GM19023 (cell line): ENCODE measurements at regions not wholly inside any gene's neighbourhood (a gene's known extent, or its start where the extent isn't known, plus 50 kb on each side); places are given as distances from the start of the nearest gene placed in this dataset.

Experiments
- ATAC-seq: cut with Tn5 transposase; IDR thresholded peaks from one replicate; pipeline ENCODE4 v1.9.1; 2021; ENCODE audit warnings: mild to moderate bottlenecking, moderate library complexity; ENCODE audit not compliant: unreplicated experiment

DNA sequence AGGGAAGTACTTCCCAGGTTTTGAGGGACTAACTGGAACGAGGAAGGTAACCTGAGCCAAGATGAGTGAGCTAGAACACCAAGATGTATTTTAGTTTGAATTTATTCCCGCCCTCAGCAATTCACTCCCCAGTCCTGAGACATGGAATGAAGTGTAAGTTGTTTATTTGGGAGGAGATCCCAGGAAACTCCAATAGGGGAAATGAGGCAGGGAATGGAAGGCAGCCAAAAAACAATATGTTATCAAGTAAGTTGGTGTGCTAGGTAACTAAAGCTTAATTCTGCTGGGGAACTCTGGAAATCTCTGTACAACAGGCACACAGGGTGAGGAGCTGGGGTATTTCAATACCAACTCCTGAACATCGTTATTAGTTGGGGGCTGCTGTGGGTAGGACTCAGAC, 189.7 kb upstream of the HDAC9 start:
- no peak for ATAC-seq

DNA sequence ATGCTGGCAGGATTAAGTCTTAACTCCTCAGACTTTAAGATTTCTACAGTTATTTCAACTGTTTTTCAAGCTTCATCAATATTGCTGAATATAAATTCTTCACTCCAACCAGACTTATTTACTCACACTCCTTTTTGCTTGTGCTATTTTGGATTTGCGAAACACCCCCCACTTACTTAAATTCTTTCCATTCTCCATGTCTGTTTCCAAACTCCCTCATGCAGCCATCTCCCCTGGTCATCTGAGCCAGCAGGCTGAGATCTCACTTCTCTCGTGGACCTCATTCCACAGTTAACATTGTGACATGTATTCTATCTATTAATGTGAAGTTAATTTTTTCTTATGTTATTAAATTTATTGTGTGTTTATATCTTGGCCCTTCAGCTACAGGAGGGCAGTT, 188.9 kb upstream of the HDAC9 start:
- ATAC-seq, result no peak

DNA sequence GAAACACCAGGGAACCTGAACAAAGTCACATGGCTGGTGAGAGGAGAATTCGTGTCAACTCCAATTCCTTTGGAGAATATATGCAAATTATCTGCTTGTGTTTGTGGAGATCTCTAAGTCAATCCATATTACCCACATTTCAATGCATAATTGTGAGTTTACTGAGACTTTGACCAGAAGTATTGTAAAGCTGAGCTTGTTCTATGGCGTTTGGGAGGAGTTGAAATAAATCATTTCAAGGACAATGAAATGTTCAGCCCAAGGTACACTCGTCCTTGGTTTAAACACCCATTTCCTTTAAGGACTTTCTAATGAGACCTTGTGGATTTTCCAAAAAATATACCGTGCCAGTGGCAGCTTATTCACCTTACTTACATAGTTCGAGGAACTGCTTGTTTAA, 186.6 kb upstream of the HDAC9 start:
- ATAC-seq, result no peak

DNA sequence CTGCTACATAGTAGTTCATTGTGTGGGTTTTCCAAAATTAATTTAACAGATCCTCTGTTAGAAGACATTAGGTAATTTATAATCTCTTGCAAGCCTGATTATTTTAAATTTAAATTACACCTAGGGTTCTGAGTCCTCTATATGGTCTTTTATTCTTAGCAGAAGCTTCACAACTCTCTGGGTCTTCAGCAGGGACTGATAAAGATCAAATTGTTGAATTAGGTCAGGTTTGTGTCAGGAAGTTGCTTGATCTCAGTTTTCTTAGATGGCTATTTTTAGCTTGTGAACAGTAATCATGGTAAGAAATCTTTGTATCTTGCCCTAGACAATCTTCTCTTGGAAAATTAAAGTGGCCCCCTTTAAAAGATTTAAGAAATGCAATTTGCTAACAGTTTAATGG, 183.1 kb upstream of the HDAC9 start:
- no peak for ATAC-seq

DNA sequence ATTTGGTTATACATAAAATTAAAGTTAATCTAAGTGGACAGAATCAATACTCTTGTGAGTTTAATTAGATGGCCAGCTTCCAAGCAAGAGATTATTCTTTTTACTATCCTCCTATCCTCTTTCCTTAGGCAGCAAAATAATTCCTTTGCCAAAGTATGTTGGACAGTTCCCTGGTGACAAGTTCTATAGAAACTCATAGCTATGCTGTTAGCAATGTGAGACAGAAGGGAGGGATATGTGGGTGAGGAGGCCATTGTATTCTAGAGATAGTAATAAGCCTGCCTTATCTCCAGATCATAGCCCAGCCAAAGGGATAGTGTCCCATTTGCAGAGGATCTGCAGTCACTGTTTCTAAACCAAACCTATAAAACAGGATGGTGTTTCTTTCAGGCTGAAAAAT, 181.6 kb upstream of the HDAC9 start:
- no peak for ATAC-seq

DNA sequence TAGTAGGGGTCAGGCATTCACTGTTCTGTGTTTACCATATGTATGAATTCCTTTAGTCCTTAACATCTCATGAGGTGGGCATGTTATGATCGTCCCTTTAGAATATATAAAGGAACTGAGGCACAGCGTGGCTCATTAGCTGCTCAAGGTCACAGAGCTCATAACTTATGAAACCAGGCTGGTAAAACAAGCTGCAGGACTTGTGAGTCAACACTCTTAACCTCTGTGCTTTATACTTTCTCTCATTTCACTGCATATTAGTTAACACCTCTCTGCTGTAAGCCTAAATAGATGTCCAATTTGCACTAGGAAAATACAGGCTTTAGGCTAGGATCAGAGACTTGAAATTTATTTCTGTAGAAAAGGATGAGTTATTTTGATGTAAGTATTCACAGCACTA, 180.3 kb upstream of the HDAC9 start:
- no peak for ATAC-seq

DNA sequence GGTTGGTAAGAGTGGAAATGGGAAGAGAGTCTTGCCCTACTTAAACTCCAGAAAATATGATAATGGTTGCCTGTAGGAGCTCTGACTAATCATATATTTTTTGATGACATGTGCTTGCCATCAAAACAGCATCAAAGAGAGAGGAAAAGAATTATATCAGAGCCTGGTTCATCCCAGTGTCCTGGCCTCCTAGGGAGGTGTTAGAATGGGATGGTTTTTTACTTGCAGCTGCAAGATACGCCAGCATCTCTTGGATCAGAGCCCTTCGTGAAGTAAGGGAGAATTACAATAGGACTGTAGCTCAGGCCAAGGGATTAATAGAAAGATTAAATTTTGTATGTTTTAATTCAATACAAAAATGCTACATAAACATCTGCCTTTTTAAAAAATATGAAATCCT, 177.6 kb upstream of the HDAC9 start:
- no peak for ATAC-seq

DNA sequence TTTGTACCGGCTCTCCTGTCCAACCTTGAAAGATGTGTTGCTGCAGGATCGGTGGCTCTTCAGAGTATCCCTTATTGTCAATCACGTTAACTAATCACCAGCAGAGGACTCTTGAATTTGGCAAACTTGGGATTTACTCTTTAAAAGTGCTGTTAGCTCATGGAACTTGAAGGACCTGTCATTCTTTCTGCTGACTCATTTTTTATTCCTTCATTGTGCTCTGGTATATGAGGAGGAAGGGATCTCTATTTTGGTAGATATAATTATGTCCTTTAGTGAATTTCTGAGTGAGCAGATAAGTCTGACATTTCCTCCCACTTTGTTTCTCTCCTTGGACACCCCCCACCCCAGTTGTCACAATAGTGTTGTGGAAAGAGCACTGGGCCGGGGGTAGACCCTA, 175.1 kb upstream of the HDAC9 start:
- no peak for ATAC-seq

DNA sequence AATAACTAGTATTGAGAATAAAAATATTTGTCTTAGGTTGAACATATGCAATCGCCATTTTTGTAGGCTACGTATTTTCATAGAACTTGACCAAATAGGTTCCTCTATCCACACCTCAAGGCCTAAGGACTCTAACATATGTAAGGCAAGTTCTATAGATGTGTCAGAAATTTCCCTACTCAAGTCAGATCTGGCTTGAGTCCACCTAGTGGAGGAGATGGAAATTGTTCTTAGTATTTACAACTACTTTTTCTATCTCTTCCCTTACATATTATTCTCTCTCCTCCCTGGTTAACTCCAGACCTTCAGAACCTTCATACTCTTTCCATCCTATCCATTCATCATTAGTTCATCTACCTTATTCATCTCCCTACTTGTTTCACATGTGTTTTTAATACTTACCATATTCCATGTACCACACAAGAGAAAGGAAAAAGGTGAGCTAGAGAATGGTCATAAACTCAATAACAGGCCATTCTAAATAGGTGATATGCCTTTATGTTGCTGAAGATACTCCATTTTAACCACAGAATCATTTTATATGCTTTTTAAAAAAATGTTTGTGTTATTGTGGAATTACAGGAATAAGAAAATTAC, 174.5 kb upstream of the HDAC9 start:
- ATAC-seq, result peak; percentile 89

DNA sequence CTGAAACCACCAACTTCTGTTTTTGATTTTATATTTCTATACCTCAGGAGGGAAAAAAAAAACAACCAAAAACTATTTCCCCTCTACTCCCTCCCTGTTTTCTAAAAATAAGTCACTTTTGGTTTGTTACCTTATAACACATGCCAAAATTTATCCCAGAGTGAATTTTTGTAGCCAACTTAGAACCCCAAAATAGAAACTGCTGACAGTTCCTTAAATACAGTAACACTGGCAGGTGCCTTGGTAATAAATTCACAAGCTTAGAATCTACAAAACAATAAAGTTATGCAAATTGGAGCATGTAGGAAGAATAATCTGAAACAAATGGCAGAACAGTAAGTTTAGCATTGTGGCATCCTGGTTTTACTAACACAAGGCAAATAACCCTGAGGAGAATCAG, 165.0 kb upstream of the HDAC9 start:
- ATAC-seq, result no peak

DNA sequence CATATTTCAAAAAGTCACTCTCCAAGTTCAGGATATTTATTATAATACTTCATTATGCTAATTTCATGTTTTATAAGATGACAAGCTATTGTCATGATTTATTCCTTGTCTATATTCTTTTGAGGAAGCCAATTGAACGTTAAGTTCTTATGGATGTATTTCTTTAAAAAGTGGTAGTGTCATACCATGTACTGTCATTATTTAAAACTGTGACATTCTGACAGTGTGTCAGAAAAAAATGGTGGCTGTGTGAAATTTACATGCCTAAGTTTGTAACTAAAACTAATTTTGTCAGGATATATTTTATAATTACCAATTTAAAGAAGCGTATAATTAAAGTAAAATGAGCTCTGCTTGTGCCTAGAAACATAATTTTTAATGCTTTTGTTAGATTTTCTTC, 158.9 kb upstream of the HDAC9 start:
- ATAC-seq, result no peak

DNA sequence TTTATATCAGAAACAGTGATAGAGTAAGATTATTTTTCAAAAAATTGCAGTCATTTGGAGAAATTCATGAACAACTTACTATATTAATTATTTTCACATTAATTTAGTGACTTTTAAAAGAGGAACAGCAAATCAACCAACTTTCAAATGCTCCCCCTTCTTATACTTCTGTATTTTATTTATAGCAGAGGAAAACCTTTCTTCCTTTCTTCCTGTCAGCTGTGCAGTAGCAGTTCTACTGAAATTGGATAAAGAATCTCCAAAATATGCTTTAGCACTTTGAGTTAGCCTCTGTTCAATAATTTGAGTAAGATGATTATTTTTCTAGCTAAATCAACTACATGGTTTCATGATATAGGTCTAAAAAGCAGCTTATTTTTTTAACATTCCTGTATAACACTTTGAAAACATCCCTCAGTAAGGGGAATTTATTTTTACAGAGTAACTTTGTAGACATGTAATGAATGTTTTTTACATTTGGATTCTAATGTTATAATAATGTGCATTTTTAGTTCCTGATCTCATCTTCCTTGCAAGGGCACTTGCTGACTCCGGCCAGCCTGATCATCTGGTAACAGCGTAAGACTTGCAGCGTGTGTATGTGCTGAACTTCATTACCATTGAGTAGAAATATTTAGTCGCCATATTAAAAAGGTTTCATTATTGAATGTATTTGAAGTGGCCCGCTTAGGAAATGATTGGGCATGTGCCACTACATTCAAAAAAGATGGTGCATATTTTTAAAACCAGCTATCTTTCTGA, 158.3 kb upstream of the HDAC9 start:
- ATAC-seq, result no peak

DNA sequence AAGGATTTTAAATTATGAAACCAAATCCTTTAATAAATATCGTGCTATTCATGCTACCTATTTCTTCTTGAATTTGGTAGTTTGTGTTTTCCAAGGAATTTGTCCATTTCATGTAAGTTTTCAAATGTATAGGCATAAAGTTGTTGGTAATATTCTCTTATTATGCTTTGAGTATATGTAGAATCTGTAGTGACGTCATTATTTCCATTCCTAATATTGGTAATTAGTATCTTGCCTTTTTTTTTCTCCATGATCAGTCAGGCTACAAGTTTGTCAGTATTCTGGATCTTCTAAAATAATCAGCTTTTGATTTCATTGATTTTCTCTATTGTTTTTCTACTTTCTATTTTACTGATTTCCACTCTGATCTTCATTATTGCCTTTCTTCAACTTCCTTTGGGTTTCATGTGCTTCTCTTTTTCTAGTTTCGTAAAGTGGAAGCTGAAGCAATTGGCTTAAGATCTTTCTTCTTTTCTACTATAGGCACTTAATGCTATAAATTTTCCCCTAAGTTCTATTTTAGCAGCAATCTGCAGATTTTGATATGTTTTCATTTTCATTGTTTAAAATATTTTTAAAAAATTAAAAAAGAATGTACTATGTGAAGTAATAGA, 156.5 kb upstream of the HDAC9 start:
- ATAC-seq, result no peak

DNA sequence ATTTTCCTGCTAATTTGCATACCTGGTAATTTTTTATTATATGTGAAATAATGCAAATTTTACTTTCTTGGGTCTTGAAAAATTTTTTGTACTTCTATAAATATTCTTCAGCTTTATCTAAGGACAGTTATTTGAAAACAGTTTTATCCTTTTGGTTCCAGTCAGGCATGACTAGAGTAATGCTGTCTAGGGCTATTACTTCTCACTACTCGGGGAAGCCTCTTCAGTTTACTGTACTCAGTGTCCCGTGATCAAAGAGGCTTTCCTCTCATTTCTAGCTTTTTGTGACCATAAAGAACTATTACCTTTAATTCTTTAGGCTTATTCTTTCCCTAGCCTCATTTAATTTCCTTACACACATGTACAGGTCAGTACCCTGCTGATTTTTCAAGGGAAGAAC, 153.8 kb upstream of the HDAC9 start:
- ATAC-seq, result no peak

DNA sequence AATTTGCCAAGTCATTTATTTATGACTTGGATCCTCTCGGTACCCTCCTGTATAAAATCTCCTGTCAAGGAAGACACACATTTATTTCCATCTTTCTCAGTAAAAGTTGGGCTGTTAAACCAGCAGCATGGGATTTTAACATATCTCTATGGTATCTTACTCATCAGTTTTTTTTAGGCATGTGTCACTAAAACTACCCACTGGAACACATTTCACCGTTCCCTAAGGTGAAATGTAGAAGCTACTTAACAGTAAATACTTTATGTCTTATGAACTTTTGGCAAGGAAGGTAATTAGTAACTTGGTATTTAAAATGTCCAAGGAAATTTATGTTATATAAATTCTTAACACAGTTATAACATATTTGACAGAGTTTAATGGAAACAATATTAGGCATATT, 152.5 kb upstream of the HDAC9 start:
- no peak for ATAC-seq

DNA sequence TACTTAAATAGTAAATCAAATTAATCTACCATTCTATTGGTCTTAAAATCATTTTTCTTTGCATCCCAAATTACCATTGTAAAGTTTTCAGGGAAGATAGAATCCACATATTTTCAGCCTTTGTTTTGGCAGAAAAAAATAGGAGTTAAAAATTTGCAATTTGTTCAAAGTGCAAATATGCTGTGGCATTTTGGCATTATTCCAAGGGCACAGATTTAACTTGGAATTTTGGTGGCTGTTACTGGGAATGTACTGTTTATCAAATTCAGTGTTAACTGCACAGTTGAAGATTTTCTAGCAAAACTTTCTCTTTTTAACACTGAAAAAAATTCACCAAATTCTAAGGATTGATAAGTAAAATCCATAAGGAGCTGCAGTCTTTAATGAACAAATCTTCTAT, 151.0 kb upstream of the HDAC9 start:
- ATAC-seq, result no peak

DNA sequence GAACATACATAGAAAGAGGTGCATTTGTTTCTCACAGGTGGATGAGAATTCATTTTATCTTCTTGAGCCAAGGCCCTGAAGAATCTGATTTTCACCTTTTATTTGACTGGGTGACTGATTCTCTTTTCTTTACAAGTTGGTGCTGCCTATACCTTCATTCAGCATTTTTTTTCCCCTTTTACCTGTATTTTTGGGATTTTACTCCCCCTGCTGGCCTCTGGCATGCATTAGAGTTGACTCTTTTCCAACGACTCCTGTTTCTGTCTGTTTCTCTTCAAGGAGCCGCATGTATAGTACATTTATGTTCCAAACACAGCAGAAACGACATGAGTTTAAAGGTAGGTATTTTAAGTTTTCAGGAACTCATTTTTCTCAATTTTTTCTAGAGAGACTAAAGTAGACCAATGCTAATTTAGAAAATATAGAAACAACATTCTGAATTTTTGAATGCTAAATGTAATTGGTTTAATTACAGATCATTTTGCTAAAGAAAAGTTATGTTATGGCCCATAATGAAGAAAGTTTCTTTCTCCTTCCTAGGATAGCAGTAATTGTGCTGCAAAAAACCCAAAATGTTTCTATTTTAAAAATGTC, 149.8 kb upstream of the HDAC9 start:
- no peak for ATAC-seq

DNA sequence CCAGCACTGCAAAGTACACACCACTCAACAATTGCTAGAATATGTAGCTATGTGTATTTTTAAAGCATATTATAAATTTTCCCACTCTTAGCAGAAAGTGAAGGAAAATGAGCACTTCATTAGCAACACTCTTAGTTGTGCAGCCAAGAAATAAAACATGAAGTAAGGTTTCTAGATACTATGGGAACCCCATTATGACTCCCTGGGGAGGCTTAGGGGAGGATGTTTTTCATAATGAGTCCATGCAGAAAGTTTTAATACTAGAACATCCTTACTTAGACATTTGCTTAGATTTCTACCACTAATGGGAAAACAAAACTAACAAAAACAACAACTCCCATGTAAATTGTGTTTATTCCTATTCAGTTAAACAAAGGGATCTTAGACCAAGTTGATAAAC, 148.4 kb upstream of the HDAC9 start:
- ATAC-seq, result no peak

DNA sequence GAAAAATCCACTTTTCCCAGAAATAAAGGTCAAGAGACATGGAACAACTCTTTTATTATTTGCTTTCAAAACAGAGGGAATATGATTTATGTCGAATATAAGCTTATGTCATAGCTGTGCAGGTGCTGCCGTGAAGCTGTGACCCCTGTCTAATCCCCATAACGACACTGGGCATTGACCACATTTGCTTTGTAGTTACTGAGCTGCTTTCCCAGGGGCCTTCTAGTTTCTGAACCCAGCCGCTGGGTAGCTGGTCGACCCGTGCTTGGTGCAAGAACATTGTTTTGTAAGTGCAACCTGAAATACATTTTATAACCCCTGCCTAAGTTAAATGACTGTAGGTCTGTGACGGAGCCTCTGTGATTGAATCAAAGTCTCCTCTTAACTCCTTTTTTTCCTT, 144.9 kb upstream of the HDAC9 start:
- ATAC-seq, result no peak

DNA sequence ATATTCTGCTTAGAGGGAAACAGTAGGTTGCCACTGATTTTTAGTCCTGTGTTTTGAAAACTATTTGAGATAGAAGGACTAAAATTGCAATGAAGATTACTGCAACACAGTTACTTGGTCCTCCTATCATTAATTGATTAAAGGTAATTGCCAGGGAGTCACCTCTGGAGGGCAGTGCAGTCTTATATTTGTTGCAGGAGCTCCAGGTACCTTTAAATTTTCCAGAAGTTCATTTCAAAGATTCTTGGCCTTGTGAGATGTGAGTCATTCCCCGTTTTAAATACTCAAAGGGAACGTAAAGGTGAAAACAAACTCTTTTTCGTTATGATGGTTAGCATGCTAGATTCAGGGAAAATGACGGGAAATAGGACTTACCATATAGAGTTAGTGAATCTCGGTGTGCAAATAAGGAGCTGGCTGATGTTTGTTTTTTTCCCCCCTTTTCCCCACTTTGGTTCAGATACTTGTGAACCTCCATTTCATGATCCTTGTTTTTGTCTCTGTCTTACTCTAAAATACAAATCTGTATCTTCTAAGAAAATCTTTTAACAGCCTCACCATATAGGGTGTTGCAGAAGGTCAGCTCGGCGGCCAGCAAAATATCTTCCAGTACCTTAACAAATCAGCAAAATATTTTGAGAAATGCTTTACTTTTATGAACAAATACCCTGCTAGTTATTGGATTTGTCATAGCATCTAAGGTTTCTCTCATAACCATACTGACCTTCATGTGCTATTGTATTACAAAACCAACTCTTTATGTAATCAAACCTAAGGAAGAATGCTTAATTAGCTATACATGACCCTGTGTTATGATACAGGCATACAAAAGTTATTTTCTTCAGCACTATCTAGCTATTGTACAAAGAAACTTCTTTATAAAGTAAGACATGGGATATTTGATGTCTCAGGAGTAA, 143.0 kb upstream of the HDAC9 start:
- ATAC-seq, result peak; percentile 74

DNA sequence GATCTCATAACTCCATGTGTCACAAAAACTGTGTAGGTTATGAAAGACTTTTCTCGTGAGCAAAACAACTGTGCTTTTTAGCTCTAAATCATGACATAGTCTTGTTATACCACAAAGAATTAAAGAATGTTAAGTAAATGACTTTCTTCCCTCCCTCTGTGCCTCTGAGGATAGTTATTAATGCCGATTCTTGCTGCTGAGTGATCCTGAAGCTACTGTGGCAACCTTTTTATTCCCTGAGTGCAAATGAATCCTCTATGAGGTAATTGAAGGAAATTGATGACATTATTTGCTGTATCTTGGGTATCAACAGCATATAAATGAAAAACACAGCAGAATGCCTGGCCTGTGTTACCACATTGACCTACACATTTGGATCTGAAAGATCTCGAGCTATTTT, 142.2 kb upstream of the HDAC9 start:
- no peak for ATAC-seq
